Hepatocyte (in vitro differentiated cells): ENCODE measurements at regions not wholly inside any gene's neighbourhood (a gene's known extent, or its start where the extent isn't known, plus 50 kb on each side); places are given as distances from the start of the nearest gene placed in this dataset.

Experiments
- EZH2 ChIP-seq: fragments of 200-600 bp; sonication (generic); IDR thresholded peaks from 2 replicates; pipeline ENCODE4 v1.6.1; 2016; ENCODE audit warnings: antibody characterized with exemption, mild to moderate bottlenecking, borderline replicate concordance
- EZH2phosphoT487 ChIP-seq: fragments of 200-600 bp; sonication (generic); IDR thresholded peaks from one replicate; pipeline ENCODE4 v1.6.1; 2018; ENCODE audit warnings: antibody characterized with exemption, mild to moderate bottlenecking, low read depth, moderate library complexity; ENCODE audit not compliant: unreplicated experiment, severe bottlenecking
- TF ChIP-seq, protein P1 (sequence below): fragments of 200-600 bp; sonication (generic); IDR thresholded peaks from 2 replicates; pipeline ENCODE4 v1.5.1; 2016; ENCODE audit warnings: antibody characterized with exemption, mild to moderate bottlenecking; ENCODE audit not compliant: poor library complexity

DNA sequence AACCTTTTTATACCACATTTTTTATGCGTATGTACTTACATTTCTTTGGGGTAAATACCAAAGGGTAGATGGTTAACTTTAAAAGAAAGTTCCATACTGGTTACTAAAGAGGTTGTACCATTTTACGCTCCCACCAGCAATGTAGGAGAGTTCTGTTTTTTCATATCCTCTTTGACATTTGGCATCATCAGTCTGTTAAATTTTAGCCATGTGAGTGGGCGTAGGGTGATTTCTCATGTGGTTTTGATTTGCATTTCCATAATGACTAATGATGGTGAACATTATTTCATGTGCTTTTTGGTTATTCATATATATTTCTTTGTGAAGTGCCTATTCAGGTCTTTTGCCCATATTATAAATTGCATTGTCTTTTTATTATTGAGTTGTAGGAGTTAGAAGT, 194.2 kb downstream of the PRL start:
- TF ChIP-seq EZH2 (no peak), EZH2phosphoT487 (no peak)
- TF ChIP-seq, protein P1, sequence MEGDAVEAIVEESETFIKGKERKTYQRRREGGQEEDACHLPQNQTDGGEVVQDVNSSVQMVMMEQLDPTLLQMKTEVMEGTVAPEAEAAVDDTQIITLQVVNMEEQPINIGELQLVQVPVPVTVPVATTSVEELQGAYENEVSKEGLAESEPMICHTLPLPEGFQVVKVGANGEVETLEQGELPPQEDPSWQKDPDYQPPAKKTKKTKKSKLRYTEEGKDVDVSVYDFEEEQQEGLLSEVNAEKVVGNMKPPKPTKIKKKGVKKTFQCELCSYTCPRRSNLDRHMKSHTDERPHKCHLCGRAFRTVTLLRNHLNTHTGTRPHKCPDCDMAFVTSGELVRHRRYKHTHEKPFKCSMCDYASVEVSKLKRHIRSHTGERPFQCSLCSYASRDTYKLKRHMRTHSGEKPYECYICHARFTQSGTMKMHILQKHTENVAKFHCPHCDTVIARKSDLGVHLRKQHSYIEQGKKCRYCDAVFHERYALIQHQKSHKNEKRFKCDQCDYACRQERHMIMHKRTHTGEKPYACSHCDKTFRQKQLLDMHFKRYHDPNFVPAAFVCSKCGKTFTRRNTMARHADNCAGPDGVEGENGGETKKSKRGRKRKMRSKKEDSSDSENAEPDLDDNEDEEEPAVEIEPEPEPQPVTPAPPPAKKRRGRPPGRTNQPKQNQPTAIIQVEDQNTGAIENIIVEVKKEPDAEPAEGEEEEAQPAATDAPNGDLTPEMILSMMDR = no peak
